ENCODE measurements at regions not wholly inside any gene's neighbourhood (a gene's known extent, or its start where the extent isn't known, plus 50 kb on each side); places are given as distances from the start of the nearest gene placed in this dataset.

- no peak for DNase-seq
These were observed 1089.4 kb upstream of the C9orf72 start for GRCh38 chr9:28662675-28663074.

GRCh38 chr9:28668158-28668557, 1094.9 kb upstream of the C9orf72 start:
- DNase-seq, result no peak

DNA sequence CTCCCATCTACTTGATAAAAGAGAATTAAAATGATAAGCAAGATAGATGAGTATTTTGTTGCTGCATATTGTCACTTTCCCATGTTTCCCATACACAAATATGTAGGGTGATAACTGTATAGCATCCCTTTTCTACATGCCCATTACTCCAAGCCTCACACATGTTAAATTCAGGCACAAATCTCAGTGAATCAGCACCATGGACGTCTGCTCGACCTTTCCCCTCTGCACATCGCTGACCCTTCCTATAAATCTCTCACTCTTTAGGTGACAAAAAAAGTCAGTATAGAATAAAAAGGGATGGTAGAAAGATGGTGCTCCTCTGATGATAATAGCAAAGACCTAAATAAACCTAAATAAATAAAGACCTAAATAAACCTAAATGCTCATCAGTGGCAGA, 1097.7 kb upstream of the C9orf72 start:
- no peak for DNase-seq

- DNase-seq, result no peak
These were observed 1104.8 kb upstream of the C9orf72 start for GRCh38 chr9:28678097-28678496.

DNA sequence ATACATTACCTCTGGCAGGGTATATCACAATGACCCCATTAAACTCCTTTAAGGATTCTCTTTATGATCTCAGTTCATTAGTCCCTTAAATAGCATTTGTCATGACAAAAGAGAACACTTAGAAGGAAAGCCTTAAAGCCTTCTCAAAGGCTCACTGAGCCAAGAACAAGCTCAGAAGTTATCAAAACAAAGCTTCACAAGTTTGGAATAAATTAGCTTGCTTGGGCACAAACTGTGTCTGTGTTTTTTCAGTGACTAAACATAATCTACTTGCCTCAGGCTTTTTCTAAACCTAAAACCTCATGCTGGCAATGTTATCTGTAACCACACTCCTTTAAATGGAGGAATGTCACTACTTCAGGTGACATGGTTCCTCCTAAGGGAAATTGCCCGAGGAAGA, 1114.9 kb upstream of the C9orf72 start:
- DNase-seq, result no peak

DNA sequence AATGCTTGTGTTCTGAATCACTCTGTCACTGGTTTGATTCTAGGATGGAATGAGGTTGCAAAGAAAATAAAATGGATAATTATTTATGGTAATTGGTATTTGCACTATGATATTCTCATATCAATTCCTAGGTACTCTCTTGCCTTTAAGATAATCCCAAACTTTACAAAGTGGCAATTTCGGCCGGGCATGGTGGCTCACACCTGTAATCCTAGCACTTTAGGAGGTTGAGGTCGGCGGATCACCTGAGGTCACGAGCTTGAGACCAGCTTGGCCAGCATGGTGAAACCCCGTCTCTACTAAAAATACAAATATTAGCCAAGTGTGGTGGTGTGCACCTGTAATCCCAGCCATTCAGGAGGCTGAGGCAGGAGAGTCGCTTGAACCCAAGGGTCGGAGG, 1118.7 kb upstream of the C9orf72 start:
- no peak for DNase-seq

DNA sequence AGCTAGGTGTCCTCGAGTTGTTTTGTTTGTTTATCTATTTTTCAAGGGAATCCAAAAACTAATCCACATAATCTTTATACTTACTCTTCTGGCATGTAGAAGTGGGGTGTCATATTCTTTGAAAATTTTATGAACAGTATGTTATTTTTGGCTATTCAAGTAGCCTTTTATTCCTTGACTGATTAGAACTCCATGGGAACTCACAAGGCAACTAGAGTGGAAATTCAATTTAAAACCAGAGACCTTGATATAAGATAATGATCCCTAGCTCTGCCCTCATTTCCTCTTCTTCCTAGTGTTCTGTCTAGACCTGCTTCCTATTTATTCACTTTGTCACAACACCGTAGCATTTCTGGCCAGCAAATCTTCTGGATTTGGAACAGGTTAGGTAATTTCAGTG, 1123.7 kb upstream of the C9orf72 start:
- no peak for DNase-seq

GRCh38 chr9:28699632-28700031, 1126.4 kb upstream of the C9orf72 start:
- DNase-seq, result no peak

DNA sequence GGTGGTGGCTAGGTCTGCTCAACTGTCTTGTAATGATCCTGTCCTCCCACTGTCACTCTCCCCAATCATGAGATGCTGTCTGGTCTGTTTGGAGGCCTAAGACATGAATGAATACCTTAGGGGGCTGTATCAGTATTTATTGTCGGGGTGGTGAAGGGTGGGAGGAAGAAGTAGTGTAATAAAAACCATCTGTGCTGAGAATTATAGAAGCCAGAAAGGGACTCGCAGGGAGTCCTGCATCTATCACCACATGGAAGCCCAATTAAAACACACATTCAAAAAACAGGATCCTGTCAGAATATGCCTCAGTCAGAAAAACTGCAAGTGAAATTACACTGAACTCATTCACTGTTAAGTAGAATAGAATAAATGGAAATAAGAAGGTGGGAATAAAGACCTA, 1134.3 kb upstream of the C9orf72 start:
- DNase-seq, result no peak

GRCh38 chr9:28714188-28714587, 1140.9 kb upstream of the C9orf72 start:
- DNase-seq, result no peak

DNA sequence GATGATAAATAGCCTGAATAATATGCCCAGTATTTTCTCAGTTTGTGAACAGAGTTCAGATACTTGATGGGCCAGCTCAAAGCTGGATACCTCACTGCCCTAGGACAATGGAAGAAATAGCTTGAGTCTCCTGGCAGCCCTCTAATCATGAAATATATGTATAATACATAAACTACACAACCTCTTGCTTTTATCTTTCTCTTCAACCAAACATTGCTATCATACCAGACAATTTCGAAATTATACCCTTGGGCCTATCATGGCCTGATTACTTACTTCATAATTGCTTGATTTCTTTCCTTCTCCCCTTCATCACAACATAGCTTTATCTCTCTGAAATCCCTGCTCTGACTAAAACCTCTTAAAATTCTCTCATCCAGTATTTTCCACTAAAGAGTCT, 1144.9 kb upstream of the C9orf72 start:
- DNase-seq, result no peak

DNA sequence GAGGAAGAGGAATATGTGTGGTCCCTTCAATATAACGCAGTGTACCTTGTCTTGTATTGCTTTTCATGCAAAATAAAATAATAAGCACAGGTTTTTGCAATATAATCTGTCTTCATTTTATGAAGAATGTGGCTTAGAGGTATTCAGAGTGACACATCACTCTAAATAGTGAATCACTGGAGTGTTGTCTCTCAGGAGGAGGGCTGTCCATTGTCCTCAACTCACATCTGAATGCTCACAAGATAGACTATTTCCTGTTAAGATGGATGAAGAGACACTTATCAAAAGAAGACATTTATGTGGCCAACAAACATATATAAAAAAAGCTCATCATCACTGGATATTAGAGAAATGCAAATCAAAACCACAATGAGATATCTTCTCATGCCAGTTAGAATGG, 1147.5 kb upstream of the C9orf72 start:
- DNase-seq, result no peak

DNA sequence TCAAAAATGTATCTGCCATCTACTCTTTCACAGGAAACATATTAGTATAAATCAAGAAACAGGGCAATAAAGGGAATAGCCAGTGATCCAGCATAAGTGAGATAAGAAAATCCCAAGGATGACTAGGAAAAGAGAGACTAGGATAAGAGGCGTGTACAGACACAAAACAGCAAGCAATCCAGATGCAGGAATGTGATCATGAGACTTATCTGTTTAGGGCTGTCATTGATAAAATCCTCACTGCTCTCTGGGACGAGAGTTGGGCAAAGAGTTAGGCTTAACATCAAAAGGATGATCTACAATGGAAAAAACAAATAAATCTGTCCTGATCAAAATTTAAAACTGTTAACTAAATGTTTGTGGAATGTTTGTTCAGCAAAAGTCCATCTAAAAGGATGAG, 1156.8 kb upstream of the C9orf72 start:
- DNase-seq, result no peak

GRCh38 chr9:28735738-28736342, 1162.6 kb upstream of the C9orf72 start:
- DNase-seq, result no peak

DNA sequence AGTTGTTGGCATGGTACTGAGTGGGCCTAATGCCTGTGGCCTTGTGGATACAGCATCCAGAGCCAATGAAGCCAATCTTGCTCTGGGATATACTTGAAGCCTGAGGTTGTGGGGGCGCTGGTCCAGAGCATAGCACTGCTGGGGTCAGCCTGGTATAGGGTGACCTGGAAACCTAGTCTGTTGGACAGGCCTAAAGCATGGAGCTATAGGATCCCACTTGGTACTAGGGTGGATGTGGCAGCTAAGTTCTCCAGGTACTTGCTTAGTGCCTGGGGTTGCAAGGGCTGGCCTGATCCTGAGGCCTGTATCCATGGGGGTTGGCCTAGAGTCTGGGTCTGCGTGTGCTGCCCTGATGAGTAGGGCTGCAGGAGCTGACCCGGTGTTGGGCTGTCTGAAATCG, 1168.2 kb upstream of the C9orf72 start:
- no peak for DNase-seq

GRCh38 chr9:28747351-28747985, 1174.2 kb upstream of the C9orf72 start:
- DNase-seq, result no peak

DNA sequence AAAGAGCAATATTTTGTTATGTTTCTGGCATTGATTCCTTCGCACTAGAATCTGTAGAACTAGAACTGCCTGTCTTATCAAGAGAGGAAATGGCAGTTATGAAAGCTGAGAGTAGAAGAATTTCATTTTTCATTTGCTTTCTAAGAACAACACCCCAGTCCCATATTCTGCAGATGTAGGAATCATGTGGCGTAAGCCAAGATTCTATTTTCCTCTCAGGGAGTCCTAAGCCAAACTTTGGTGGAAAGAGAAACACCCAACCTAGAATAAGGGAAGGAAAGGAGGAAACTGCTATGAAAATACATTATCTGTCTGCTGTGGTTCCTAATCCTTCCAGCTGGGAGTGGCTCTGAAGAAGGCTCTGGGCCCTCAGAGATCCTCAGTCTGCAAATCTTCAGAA, 1176.9 kb upstream of the C9orf72 start:
- no peak for DNase-seq

DNA sequence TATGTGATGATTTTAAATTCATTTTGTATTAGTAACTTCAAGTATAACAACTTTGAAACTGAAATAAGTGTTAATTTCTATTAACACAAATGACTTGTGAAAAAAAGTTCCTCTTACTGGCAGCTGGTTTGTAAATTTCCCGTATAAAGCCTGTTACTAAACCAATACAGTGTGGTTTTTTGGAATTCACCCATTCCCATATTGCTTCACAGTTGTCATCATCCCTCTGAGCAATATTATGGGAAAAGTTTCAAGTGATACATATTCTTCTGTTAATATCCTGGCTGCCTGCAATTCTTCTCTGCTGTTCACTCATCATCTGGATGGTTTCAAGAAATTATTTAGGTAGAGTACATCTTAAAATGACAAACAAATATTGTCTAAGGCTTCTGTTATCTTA, 1185.1 kb upstream of the C9orf72 start:
- no peak for DNase-seq

DNA sequence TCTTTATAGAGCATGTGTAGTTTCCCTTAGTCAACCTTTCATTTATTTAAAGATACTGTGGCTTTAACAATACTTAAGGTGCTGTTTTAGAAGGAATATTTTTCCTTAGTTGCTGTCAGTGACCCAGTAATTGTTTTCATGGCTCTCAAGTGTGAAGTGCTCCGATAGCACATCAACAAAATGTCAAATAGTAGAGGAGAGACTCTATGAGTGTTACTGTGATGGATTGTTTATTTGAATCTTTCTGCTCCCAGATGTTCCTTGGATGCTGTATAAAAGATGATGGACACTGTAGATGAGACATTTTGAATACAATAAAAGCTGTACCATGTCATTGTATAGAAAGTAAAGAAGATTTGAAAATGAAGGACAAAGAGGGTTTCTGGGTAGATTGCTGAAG, 1185.7 kb upstream of the C9orf72 start:
- no peak for DNase-seq

GRCh38 chr9:28762167-28762566, 1188.9 kb upstream of the C9orf72 start:
- DNase-seq, result no peak

DNA sequence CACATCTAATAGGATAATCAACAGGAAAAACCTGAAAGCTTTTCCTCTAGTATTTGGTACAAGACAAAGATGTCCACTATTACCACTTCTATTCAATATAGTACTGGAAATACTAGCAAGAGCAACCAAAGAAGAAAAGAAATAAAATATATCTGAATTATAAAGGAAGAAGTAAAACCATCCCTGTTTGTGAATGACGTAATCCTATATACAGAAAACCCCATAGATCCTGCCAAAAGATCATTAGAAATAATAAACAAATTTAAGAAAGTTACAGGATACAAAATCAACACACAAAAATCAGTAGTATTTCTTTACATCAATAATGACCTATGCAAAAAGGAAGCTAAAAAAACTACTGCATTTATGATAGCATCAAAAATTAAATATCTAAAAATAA, 1191.3 kb upstream of the C9orf72 start:
- no peak for DNase-seq

DNA sequence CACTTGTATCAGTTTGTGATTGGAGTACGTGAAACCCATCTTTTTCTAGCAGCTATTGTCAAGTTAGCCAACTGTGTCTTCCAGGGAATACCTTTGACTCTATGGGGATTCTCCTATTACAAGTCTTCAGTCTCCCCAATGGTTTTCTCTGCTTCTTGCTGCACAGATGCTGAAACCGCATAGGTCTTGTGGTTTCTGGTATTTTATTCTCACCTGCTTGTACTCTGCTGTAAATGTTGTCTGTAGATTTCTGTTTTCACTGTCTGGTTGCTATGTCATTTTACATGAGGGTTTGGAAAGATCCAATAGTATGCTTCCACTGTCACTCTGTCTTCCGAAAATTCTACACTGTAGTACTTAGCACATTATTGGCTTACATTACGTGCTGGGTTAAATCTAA, 1196.9 kb upstream of the C9orf72 start:
- DNase-seq, result no peak

DNA sequence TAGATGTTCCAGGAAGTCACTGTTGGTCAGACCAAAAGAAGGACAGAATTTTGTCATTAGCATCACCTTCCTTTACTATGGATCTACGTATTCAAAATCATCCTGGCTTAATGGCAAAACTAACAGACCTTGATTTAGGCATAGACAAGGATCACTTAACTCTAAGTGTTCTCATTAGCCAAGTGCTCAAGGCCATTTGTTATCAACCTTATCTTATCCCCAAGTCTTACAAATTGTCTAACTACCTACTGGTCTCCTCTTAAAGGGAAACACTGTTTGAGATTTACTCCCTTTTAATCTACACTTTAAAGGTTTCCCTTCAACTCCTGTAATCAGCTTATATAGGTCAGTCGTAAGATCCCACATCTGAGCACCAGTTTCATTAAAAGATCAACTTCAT, 1197.5 kb upstream of the C9orf72 start:
- no peak for DNase-seq

GRCh38 chr9:28774433-28775235, 1201.4 kb upstream of the C9orf72 start:
- DNase-seq, result peak; percentile 42
